HepG2 (cell line): ENCODE measurements at regions not wholly inside any gene's neighbourhood (a gene's known extent, or its start where the extent isn't known, plus 50 kb on each side); places are given as distances from the start of the nearest gene placed in this dataset.

Experiments used
- ATAC-seq: fragments of 200-7000 bp; cut with Tn5 transposase; 3 replicates; pipeline ENCODE4 v1.9.1; 2020; ENCODE audit warnings: mild to moderate bottlenecking, moderate library complexity
- BruUV-seq: library from RNA; stranded (reverse); fragments of 400-500 nt; replicated peaks from 2 replicates; lab custom pipeline; 2021; lab: Mats Ljungman, UMichigan
- CTCF ChIA-PET: fragments of 300-600 bp; formaldehyde crosslinking; extraction: SDS; loops from one replicate; lab custom pipeline; 2021; ENCODE audit warnings: low total read pairs, inconsistent platforms, low intra/inter-chr PET ratio; lab: Yijun Ruan, JAX
- POLR2A ChIA-PET: fragments of 350-600 bp; sonication (Branson Sonifier 250); formaldehyde crosslinking; loops from one replicate; lab custom pipeline; 2020; ENCODE audit warnings: antibody characterized with exemption, inconsistent platforms; lab: Yijun Ruan, JAX
- DNase-seq: peaks from one replicate; pipeline ENCODE4 v3.0.0-alpha.2; 2015; ENCODE audit warnings: low spot score
- FAIRE-seq: peaks from 3 replicates; lab custom pipeline; 2011; peaks lifted over from hg19 to GRCh38; lab: Jason Lieb, UNC
- H2AFZ ChIP-seq: one replicate; pipeline ENCODE4 v1.6.1; 2011; ENCODE audit warnings: low read length, inconsistent platforms
- H3K27ac ChIP-seq: fragments of 300-600 bp; 3 replicates; pipeline ENCODE4 v1.8.0; 2011; ENCODE audit warnings: mixed run types, mild to moderate bottlenecking, mixed read lengths, low read length, inconsistent platforms; ENCODE audit not compliant: insufficient read depth; ENCODE audit errors: extremely low read length
- H3K27me3 ChIP-seq, 2 experiments: fragments of 200-600 bp in 1 of 2; 2 replicates in 1 of 2; 3 replicates in 1 of 2; pipeline versions ENCODE4 v1.6.0 to v1.8.0; 2011; ENCODE audit warnings: low read length in 2 of 2, mild to moderate bottlenecking in 2 of 2, moderate library complexity in 2 of 2, inconsistent platforms in 1 of 2; ENCODE audit not compliant: insufficient read depth in 2 of 2, control insufficient read depth in 1 of 2
- H3K36me3 ChIP-seq, 2 experiments: fragments of 200-600 bp in 1 of 2; replicated peaks in 1 of 2; 2 replicates in 1 of 2; 3 replicates in 1 of 2; pipeline versions ENCODE4 v1.5.1 to v1.8.0; 2011; ENCODE audit warnings: low read length in 2 of 2, inconsistent platforms in 1 of 2; ENCODE audit not compliant: insufficient read depth in 2 of 2, control insufficient read depth in 1 of 2
- H3K4me1 ChIP-seq: 2 replicates; pipeline ENCODE4 v1.5.1; 2012; ENCODE audit warnings: low read length, inconsistent platforms; ENCODE audit not compliant: insufficient read depth
- H3K4me2 ChIP-seq: 2 replicates; pipeline ENCODE4 v1.6.0; 2011; ENCODE audit warnings: low read depth, low read length, inconsistent platforms
- H3K4me3 ChIP-seq, 3 experiments: fragments of 200-600 bp in 1 of 3; sonication (generic), shearing (Covaris generic) in 1 of 3; replicated peaks in 1 of 3; 2 replicates each; pipeline ENCODE4 v1.5.1; 2011 to 2016; ENCODE audit warnings: low read length in 3 of 3, inconsistent platforms in 2 of 3, low read depth in 2 of 3, mild to moderate bottlenecking in 2 of 3, control low read depth in 1 of 3, mixed read lengths in 1 of 3; ENCODE audit not compliant: insufficient read depth in 1 of 3
- H3K79me2 ChIP-seq: one replicate; pipeline ENCODE4 v1.6.1; 2011; ENCODE audit warnings: low read length, inconsistent platforms; ENCODE audit not compliant: insufficient read depth
- H3K9ac ChIP-seq: 2 replicates; pipeline ENCODE4 v1.6.0; 2011; ENCODE audit warnings: mild to moderate bottlenecking, low read depth, low read length, inconsistent platforms; ENCODE audit not compliant: insufficient read depth
- H3K9me3 ChIP-seq: 2 replicates; pipeline ENCODE4 v1.5.1; 2012; ENCODE audit warnings: mild to moderate bottlenecking, low read length
- H4K20me1 ChIP-seq: 2 replicates; pipeline ENCODE4 v1.6.0; 2011; ENCODE audit warnings: inconsistent platforms, mild to moderate bottlenecking, low read length, moderate library complexity; ENCODE audit not compliant: insufficient read depth
- E2F2 ChIP-seq: sonication (generic); formaldehyde crosslinking; IDR thresholded peaks from 2 replicates; pipeline ENCODE4 v1.4.0; 2020; ENCODE audit warnings: missing genetic modification reagents, borderline replicate concordance
- NFYC ChIP-seq: IDR thresholded peaks from 2 replicates; pipeline ENCODE4 v1.6.1; 2016; ENCODE audit warnings: missing genetic modification reagents, missing compliant biosample characterization
- SIX4 ChIP-seq: sonication (generic); formaldehyde crosslinking; IDR thresholded peaks from 2 replicates; pipeline ENCODE4 v1.4.0; 2020; ENCODE audit warnings: missing genetic modification reagents
- SMYD3 ChIP-seq: sonication (generic); formaldehyde crosslinking; IDR thresholded peaks from 2 replicates; pipeline ENCODE4 v1.8.1; 2023; ENCODE audit warnings: mild to moderate bottlenecking, missing genetic modification reagents
- SRY ChIP-seq: sonication (generic); formaldehyde crosslinking; IDR thresholded peaks from 2 replicates; pipeline ENCODE4 v1.8.0; 2022; ENCODE audit warnings: mild to moderate bottlenecking, missing genetic modification reagents
- ZBTB3 ChIP-seq: sonication (generic); formaldehyde crosslinking; IDR thresholded peaks from 2 replicates; pipeline ENCODE4 v1.4.0; 2020; ENCODE audit warnings: low read depth, mild to moderate bottlenecking, moderate library complexity, missing genetic modification reagents, borderline replicate concordance
- ZBTB38 ChIP-seq: sonication (generic); formaldehyde crosslinking; IDR thresholded peaks from 2 replicates; pipeline ENCODE4 v1.5.1; 2020; ENCODE audit warnings: mild to moderate bottlenecking, missing genetic modification reagents
- ZNF335 ChIP-seq: sonication (generic); formaldehyde crosslinking; IDR thresholded peaks from 2 replicates; pipeline ENCODE4 v1.4.0; 2020; ENCODE audit warnings: missing genetic modification reagents
- ZNF343 ChIP-seq: sonication (generic); formaldehyde crosslinking; IDR thresholded peaks from 2 replicates; pipeline ENCODE4 v1.4.0; 2020; ENCODE audit warnings: mild to moderate bottlenecking, missing genetic modification reagents
- ZNF382 ChIP-seq: sonication (generic); formaldehyde crosslinking; IDR thresholded peaks from 2 replicates; pipeline ENCODE4 v1.5.0; 2020; ENCODE audit warnings: missing genetic modification reagents, mild to moderate bottlenecking, borderline replicate concordance
- ZNF740 ChIP-seq: sonication (generic); formaldehyde crosslinking; IDR thresholded peaks from 2 replicates; pipeline ENCODE4 v1.4.0; 2020; ENCODE audit warnings: missing genetic modification reagents
- ZSCAN5A ChIP-seq: sonication (generic); formaldehyde crosslinking; IDR thresholded peaks from 2 replicates; pipeline ENCODE4 v1.8.0; 2022; ENCODE audit warnings: mild to moderate bottlenecking, missing genetic modification reagents, borderline replicate concordance
- WGBS: methylation state at CpG from one replicate; pipeline ENCODE4 v1.1.6; 2017; ENCODE audit warnings: low lambda C conversion rate; 5-methylcytosine and 5-hydroxymethylcytosine counted together
- in situ Hi-C: cut with HindIII; loops from 2 replicates; pipeline ENCODE4 v1.10.0; 2017; ENCODE audit warnings: low pct_unique_long_range_greater_than_20kb; ENCODE audit not compliant: extremely low pct_ligation_motif_present
- intact Hi-C: fragments of 100-400 bp; cut with micrococcal nuclease; formaldehyde crosslinking; loops from one replicate; pipeline ENCODE4 v1.10.0; 2022; ENCODE audit not compliant: unreplicated experiment
- TF ChIP-seq, protein P1 (sequence below): fragments of 450-650 bp; IDR thresholded peaks from 2 replicates; pipeline ENCODE4 v1.6.1; 2017; ENCODE audit warnings: mild to moderate bottlenecking
- TF ChIP-seq, protein P2 (sequence below): IDR thresholded peaks from 2 replicates; pipeline ENCODE4 v1.6.1; 2016; ENCODE audit warnings: missing compliant biosample characterization, missing genetic modification reagents, borderline replicate concordance
- TF ChIP-seq, protein P3 (sequence below): sonication (generic); formaldehyde crosslinking; IDR thresholded peaks from 2 replicates; pipeline ENCODE4 v1.4.0; 2020; ENCODE audit warnings: missing genetic modification reagents
- TF ChIP-seq, protein P4 (sequence below): IDR thresholded peaks from 2 replicates; pipeline ENCODE4 v1.6.1; 2016; ENCODE audit warnings: missing genetic modification reagents, missing compliant biosample characterization

- TF ChIP-seq ZBTB38 (CRISPR knock-in tag) (no peak), SRY (no peak), NFYC (no peak), ZNF382 (CRISPR knock-in tag) (no peak)
- TF ChIP-seq, protein P1, sequence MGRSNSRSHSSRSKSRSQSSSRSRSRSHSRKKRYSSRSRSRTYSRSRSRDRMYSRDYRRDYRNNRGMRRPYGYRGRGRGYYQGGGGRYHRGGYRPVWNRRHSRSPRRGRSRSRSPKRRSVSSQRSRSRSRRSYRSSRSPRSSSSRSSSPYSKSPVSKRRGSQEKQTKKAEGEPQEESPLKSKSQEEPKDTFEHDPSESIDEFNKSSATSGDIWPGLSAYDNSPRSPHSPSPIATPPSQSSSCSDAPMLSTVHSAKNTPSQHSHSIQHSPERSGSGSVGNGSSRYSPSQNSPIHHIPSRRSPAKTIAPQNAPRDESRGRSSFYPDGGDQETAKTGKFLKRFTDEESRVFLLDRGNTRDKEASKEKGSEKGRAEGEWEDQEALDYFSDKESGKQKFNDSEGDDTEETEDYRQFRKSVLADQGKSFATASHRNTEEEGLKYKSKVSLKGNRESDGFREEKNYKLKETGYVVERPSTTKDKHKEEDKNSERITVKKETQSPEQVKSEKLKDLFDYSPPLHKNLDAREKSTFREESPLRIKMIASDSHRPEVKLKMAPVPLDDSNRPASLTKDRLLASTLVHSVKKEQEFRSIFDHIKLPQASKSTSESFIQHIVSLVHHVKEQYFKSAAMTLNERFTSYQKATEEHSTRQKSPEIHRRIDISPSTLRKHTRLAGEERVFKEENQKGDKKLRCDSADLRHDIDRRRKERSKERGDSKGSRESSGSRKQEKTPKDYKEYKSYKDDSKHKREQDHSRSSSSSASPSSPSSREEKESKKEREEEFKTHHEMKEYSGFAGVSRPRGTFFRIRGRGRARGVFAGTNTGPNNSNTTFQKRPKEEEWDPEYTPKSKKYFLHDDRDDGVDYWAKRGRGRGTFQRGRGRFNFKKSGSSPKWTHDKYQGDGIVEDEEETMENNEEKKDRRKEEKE = no peak
Observed at GRCh38 chr5:51806677-51807076, 423.4 kb downstream of the ISL1 start (continued).

DNA sequence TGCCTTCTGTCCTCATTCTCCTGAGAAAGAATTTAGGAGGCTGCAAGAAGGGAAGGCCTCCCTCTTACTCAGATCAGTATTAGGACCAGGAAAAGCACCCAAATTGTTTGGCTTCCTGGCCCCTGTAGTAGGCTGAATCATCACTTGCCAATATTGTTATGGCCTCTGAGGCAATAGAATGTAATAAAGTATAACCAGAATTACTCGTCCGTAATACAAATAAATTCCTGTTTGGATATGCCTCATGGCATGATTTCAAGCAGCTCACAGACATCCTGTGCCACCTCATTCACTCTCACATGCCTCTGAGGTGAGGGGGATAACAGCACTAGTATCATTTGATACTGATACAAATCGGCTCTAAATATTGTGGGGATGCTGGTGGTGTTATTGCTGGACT lies 427.3 kb downstream of the ISL1 start:
- Histone ChIP-seq H3K36me3 (no peaks in the 10 kb centered on the region), H4K20me1 (no peaks in the 10 kb centered on the region), H3K27me3 (no peaks in the 10 kb centered on the region), H3K27ac (no peak overlapping the region), H3K4me1 (no peaks in the 10 kb centered on the region), H3K9me3 (no peaks in the 10 kb centered on the region), H3K79me2 (no peaks in the 10 kb centered on the region), H3K9ac (no peak overlapping the region), H3K4me3 (no peak overlapping the region), H2AFZ (no peak overlapping the region), H3K4me2 (no peak overlapping the region)
- WGBS = 0% methylated on average over 3 of the region's 3 CpGs
- CTCF ChIA-PET = no interaction called here
- DNase-seq = no peak
- POLR2A ChIA-PET = no interaction called here
- no peak for ATAC-seq
- BruUV-seq = no TSS peak
- intact Hi-C loops (no loop called here), in situ Hi-C loops (no loop called here)
- no peak for FAIRE-seq
- TF ChIP-seq ZBTB3 (CRISPR knock-in tag) (no peak), ZNF343 (CRISPR knock-in tag) (no peak), E2F2 (CRISPR knock-in tag) (no peak), SIX4 (no peak), ZNF335 (CRISPR knock-in tag) (no peak), ZSCAN5A (CRISPR knock-in tag) (no peak), ZNF740 (CRISPR knock-in tag) (no peak), SMYD3 (no peak)
- TF ChIP-seq, protein P2, sequence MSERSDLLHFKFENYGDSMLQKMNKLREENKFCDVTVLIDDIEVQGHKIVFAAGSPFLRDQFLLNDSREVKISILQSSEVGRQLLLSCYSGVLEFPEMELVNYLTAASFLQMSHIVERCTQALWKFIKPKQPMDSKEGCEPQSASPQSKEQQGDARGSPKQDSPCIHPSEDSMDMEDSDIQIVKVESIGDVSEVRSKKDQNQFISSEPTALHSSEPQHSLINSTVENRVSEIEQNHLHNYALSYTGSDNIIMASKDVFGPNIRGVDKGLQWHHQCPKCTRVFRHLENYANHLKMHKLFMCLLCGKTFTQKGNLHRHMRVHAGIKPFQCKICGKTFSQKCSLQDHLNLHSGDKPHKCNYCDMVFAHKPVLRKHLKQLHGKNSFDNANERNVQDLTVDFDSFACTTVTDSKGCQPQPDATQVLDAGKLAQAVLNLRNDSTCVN (CRISPR knock-in tag) = no peak
- TF ChIP-seq, protein P3, sequence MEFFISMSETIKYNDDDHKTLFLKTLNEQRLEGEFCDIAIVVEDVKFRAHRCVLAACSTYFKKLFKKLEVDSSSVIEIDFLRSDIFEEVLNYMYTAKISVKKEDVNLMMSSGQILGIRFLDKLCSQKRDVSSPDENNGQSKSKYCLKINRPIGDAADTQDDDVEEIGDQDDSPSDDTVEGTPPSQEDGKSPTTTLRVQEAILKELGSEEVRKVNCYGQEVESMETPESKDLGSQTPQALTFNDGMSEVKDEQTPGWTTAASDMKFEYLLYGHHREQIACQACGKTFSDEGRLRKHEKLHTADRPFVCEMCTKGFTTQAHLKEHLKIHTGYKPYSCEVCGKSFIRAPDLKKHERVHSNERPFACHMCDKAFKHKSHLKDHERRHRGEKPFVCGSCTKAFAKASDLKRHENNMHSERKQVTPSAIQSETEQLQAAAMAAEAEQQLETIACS = no peak
- TF ChIP-seq, protein P4, sequence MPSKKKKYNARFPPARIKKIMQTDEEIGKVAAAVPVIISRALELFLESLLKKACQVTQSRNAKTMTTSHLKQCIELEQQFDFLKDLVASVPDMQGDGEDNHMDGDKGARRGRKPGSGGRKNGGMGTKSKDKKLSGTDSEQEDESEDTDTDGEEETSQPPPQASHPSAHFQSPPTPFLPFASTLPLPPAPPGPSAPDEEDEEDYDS (CRISPR knock-in tag) = no peak
